HG02852 (cell line): ENCODE measurements at regions not wholly inside any gene's neighbourhood (a gene's known extent, or its start where the extent isn't known, plus 50 kb on each side); places are given as distances from the start of the nearest gene placed in this dataset.

Experiments
- ATAC-seq: cut with Tn5 transposase; IDR thresholded peaks from one replicate; pipeline ENCODE4 v1.9.1; 2021; ENCODE audit warnings: mild to moderate bottlenecking, moderate library complexity; ENCODE audit not compliant: unreplicated experiment

GRCh38 chr10:53022611-53023088, 250.1 kb upstream of the MBL2 start:
- ATAC-seq = no peak

- no peak for ATAC-seq
Measured at GRCh38 chr10:53013201-53013810, 240.7 kb upstream of the MBL2 start.

GRCh38 chr10:53009961-53010907, 237.7 kb upstream of the MBL2 start:
- no peak for ATAC-seq

GRCh38 chr10:53007527-53007842, 234.9 kb upstream of the MBL2 start:
- no peak for ATAC-seq

GRCh38 chr10:53006663-53007526, 234.3 kb upstream of the MBL2 start:
- no peak for ATAC-seq

- no peak for ATAC-seq
Measured at GRCh38 chr10:53005612-53006345, 233.2 kb upstream of the MBL2 start.

- peak; percentile 70 for ATAC-seq
Measured at GRCh38 chr10:53003094-53003493, 230.5 kb upstream of the MBL2 start.

GRCh38 chr10:52999681-53000080, 227.1 kb upstream of the MBL2 start:
- no peak for ATAC-seq

- ATAC-seq = no peak
Measured at GRCh38 chr10:52999258-52999657, 226.7 kb upstream of the MBL2 start.

- ATAC-seq = no peak
Measured at GRCh38 chr10:52997007-52997406, 224.4 kb upstream of the MBL2 start.

GRCh38 chr10:52994370-52994769, 221.8 kb upstream of the MBL2 start:
- no peak for ATAC-seq

GRCh38 chr10:52993109-52993508, 220.5 kb upstream of the MBL2 start:
- no peak for ATAC-seq

GRCh38 chr10:52992567-52992966, 220.0 kb upstream of the MBL2 start:
- no peak for ATAC-seq

GRCh38 chr10:52988923-52989322, 216.3 kb upstream of the MBL2 start:
- ATAC-seq = no peak

- no peak for ATAC-seq
Measured at GRCh38 chr10:52986125-52986524, 213.5 kb upstream of the MBL2 start.

GRCh38 chr10:52984169-52984568, 211.6 kb upstream of the MBL2 start:
- ATAC-seq = no peak

GRCh38 chr10:52979295-52979990, 206.9 kb upstream of the MBL2 start:
- no peak for ATAC-seq

GRCh38 chr10:52977581-52977980, 205.0 kb upstream of the MBL2 start:
- no peak for ATAC-seq

- ATAC-seq = no peak
Measured at GRCh38 chr10:52967806-52968795, 195.5 kb upstream of the MBL2 start.
